ENCODE measurements at regions not wholly inside any gene's neighbourhood (a gene's known extent, or its start where the extent isn't known, plus 50 kb on each side); places are given as distances from the start of the nearest gene placed in this dataset.

GRCh38 chr9:103899866-103900265, 194.2 kb upstream of the SMC2 start:
- no peak for TF ChIP-seq POLR2AphosphoS5 (IDR thresholded peaks at IDR 0.05; ENCODE audit: insufficient read depth, low read depth, low read length)
- TF ChIP-seq POLR2A (IDR thresholded peaks at IDR 0.05; ENCODE audit: low read depth, low read length), result no peak
- no peak for TF ChIP-seq CTCF (IDR thresholded peaks at IDR 0.05; ENCODE audit: extremely low read depth in 1 of 2, insufficient read depth in 1 of 2, low read depth in 1 of 2, low read length in 2 of 2)
- no peak for TF ChIP-seq MAX (IDR thresholded peaks at IDR 0.05; ENCODE audit: insufficient read depth, insufficient read length)
- TF ChIP-seq FOS (IDR thresholded peaks at IDR 0.05; ENCODE audit: borderline replicate concordance, insufficient read depth, low read length), result no peak
- TF ChIP-seq GATA2 (IDR thresholded peaks at IDR 0.05; ENCODE audit: insufficient read depth, insufficient read length, low read depth, low read length), result no peak
- no peak for TF ChIP-seq MYC (IDR thresholded peaks at IDR 0.05; ENCODE audit: low read depth, low read length)
- no peak for TF ChIP-seq EZH2 (IDR thresholded peaks at IDR 0.05; ENCODE audit: borderline replicate concordance, low read depth, low read length, severe bottlenecking)
- TF ChIP-seq JUN (IDR thresholded peaks at IDR 0.05; ENCODE audit: borderline replicate concordance, insufficient read depth, insufficient read length, low read depth), result no peak

More at GRCh38 chr9:103899866-103900265, 194.2 kb upstream of the SMC2 start:
- H3K9me1 ChIP-seq (replicated peaks; ENCODE audit: control insufficient read depth, extremely low read depth, insufficient read depth, low read length), result no peaks in the 10 kb centered on the region
- no peaks in the 10 kb centered on the region for H3K27me3 ChIP-seq (ENCODE audit: control insufficient read depth in 2 of 2, insufficient read depth in 2 of 2, low read length in 2 of 2)
- H3K9ac ChIP-seq (replicated peaks; ENCODE audit: extremely low read depth, insufficient read depth, low read length), result no peak overlapping the region
- intact Hi-C loops (cut with micrococcal nuclease), result no loop called here
- H3K4me3 ChIP-seq (replicated peaks in 1 of 3; ENCODE audit: insufficient read depth in 1 of 3, low read depth in 1 of 3, low read length in 3 of 3), result no peak overlapping the region
- no TSS peak for BruUV-seq (replicated peaks)
- H3K79me2 ChIP-seq (ENCODE audit: control insufficient read depth, insufficient read depth, low read length), result no peaks in the 10 kb centered on the region
- no peaks in the 10 kb centered on the region for H4K20me1 ChIP-seq (replicated peaks; ENCODE audit: control insufficient read depth, extremely low read depth, insufficient read depth, low read length)
- peaks cover 3% of the 10 kb centered on the region for H3K9me3 ChIP-seq (replicated peaks; ENCODE audit: control insufficient read depth, insufficient read depth, low read length)
- FAIRE-seq (no peak), DNase-seq (ENCODE audit: low read depth, low spot score) (no peak)
- CTCF ChIA-PET, result no interaction called here
- H3K27ac ChIP-seq (ENCODE audit: insufficient read depth, low read depth, low read length), result no peak overlapping the region
- POLR2A ChIA-PET, result no interaction called here
- no peaks in the 10 kb centered on the region for H3K36me3 ChIP-seq (ENCODE audit: control insufficient read depth in 2 of 2, extremely low read depth in 1 of 2, insufficient read depth in 2 of 2, low read length in 2 of 2)
- H2AFZ ChIP-seq (ENCODE audit: low read depth, low read length), result no peak overlapping the region
- no peak overlapping the region for H3K4me2 ChIP-seq (ENCODE audit: insufficient read depth, low read length)
- dilution Hi-C loops (cut with MboI; ENCODE audit: extremely low pct_ligation_motif_present, low sequenced_read_pairs), result no loop called here
- no peaks in the 10 kb centered on the region for H3K4me1 ChIP-seq (ENCODE audit: control insufficient read depth, extremely low read depth, insufficient read depth, low read length)
